GM23338 (cell line): ENCODE measurements at regions not wholly inside any gene's neighbourhood (a gene's known extent, or its start where the extent isn't known, plus 50 kb on each side); places are given as distances from the start of the nearest gene placed in this dataset.

ENCODE experiments used
- ATAC-seq: fragments of 200-7000 bp; cut with Tn5 transposase; 3 replicates; pipeline ENCODE4 v1.9.1; 2020
- DNase-seq: peaks from one replicate; pipeline ENCODE4 v3.0.0-alpha.2; 2015; ENCODE audit warnings: low spot score
- H2AFZ ChIP-seq: fragments of 200-600 bp; sonication (generic); 2 replicates; pipeline ENCODE4 v1.8.0; 2016; ENCODE audit warnings: antibody characterized with exemption, mild to moderate bottlenecking, moderate library complexity
- H3F3A ChIP-seq: fragments of 200-600 bp; sonication (generic); replicated peaks from 2 replicates; pipeline ENCODE4 v1.8.0; 2017; ENCODE audit warnings: antibody characterized with exemption, mixed run types, low read depth
- H3K27ac ChIP-seq: fragments of 200-600 bp; sonication (generic); 2 replicates; pipeline ENCODE4 v1.6.1; 2016; ENCODE audit warnings: low read depth
- H3K27me3 ChIP-seq: fragments of 200-600 bp; sonication (generic); 2 replicates; pipeline ENCODE4 v1.8.0; 2016; ENCODE audit warnings: mild to moderate bottlenecking, mixed run types, moderate library complexity; ENCODE audit not compliant: insufficient read depth
- H3K36me3 ChIP-seq: fragments of 200-600 bp; sonication (generic); 2 replicates; pipeline ENCODE4 v1.8.0; 2016; ENCODE audit warnings: mild to moderate bottlenecking; ENCODE audit not compliant: insufficient read depth
- H3K4me1 ChIP-seq: fragments of 200-600 bp; sonication (generic); 2 replicates; pipeline ENCODE4 v1.8.0; 2016; ENCODE audit warnings: mild to moderate bottlenecking, moderate library complexity; ENCODE audit not compliant: insufficient read depth
- H3K4me2 ChIP-seq: fragments of 200-600 bp; sonication (generic); 2 replicates; pipeline ENCODE4 v1.7.1; 2017; ENCODE audit warnings: mixed run types
- H3K4me3 ChIP-seq: fragments of 200-600 bp; sonication (generic); 2 replicates; pipeline ENCODE4 v1.6.1; 2016; ENCODE audit warnings: mixed run types
- H3K79me2 ChIP-seq: fragments of 200-600 bp; sonication (generic); replicated peaks from 2 replicates; pipeline ENCODE4 v1.8.0; 2017; ENCODE audit warnings: mild to moderate bottlenecking; ENCODE audit not compliant: insufficient read depth
- H3K9me2 ChIP-seq: fragments of 200-600 bp; sonication (generic); 2 replicates; pipeline ENCODE4 v1.8.0; 2017; ENCODE audit not compliant: insufficient read depth
- H4K20me1 ChIP-seq: fragments of 200-600 bp; sonication (generic); replicated peaks from 2 replicates; pipeline ENCODE4 v1.8.0; 2017; ENCODE audit warnings: mild to moderate bottlenecking; ENCODE audit not compliant: insufficient read depth
- H3K27ac Mint-ChIP-seq: 2 replicates; pipeline ENCODE4 v1.8.0; 2020; ENCODE audit warnings: inconsistent platforms, mild to moderate bottlenecking, moderate library complexity, mixed read lengths
- H3K27me3 Mint-ChIP-seq: 3 replicates; pipeline ENCODE4 v1.8.0; 2022; ENCODE audit warnings: low read depth, mild to moderate bottlenecking, moderate library complexity, mixed read lengths, inconsistent platforms; ENCODE audit not compliant: insufficient read depth, poor library complexity
- H3K36me3 Mint-ChIP-seq: 3 replicates; pipeline ENCODE4 v1.8.0; 2021; ENCODE audit warnings: low read depth, mild to moderate bottlenecking, inconsistent platforms, moderate library complexity, mixed read lengths
- H3K4me1 Mint-ChIP-seq: 3 replicates; pipeline ENCODE4 v1.8.0; 2020; ENCODE audit warnings: mild to moderate bottlenecking, inconsistent platforms, mixed read lengths
- H3K4me3 Mint-ChIP-seq: 3 replicates; pipeline ENCODE4 v1.8.0; 2021; ENCODE audit warnings: moderate library complexity, mild to moderate bottlenecking, inconsistent platforms, mixed read lengths
- H3K9me3 Mint-ChIP-seq: 3 replicates; pipeline ENCODE4 v1.8.0; 2020; ENCODE audit warnings: moderate library complexity, mild to moderate bottlenecking, inconsistent platforms, mixed read lengths
- EZH2 ChIP-seq: fragments of 200-600 bp; sonication (generic); IDR thresholded peaks from one replicate; pipeline ENCODE4 v1.8.0; 2017; ENCODE audit warnings: antibody characterized with exemption, mild to moderate bottlenecking, low read depth; ENCODE audit not compliant: unreplicated experiment
- EZH2phosphoT487 ChIP-seq: fragments of 200-600 bp; sonication (generic); IDR thresholded peaks from one replicate; pipeline ENCODE4 v1.8.1; 2018; ENCODE audit warnings: antibody characterized with exemption; ENCODE audit not compliant: unreplicated experiment
- JUNB ChIP-seq: IDR thresholded peaks from one replicate; pipeline ENCODE4 v1.6.1; 2016; ENCODE audit warnings: antibody characterized with exemption; ENCODE audit not compliant: unreplicated experiment
- NANOG ChIP-seq: IDR thresholded peaks from 2 replicates; pipeline ENCODE4 v1.6.1; 2016; ENCODE audit warnings: antibody characterized with exemption, borderline replicate concordance
- POLR2AphosphoS5 ChIP-seq: IDR thresholded peaks from 2 replicates; pipeline ENCODE4 v1.6.1; 2016; ENCODE audit warnings: antibody characterized with exemption, low read depth
- STAT1 ChIP-seq: IDR thresholded peaks from one replicate; pipeline ENCODE4 v1.6.1; 2016; ENCODE audit warnings: antibody characterized with exemption; ENCODE audit not compliant: unreplicated experiment
- ZNF114 ChIP-seq: fragments of 250-450 bp; sonication (Bioruptor Pico); IDR thresholded peaks from 2 replicates; pipeline ENCODE4 v1.5.0; 2020; ENCODE audit warnings: mild to moderate bottlenecking, moderate library complexity
- ZNF331 ChIP-seq: fragments of 250-450 bp; sonication (Bioruptor Pico); IDR thresholded peaks from 2 replicates; pipeline ENCODE4 v1.5.0; 2020; ENCODE audit warnings: low read depth, mild to moderate bottlenecking, moderate library complexity
- TF ChIP-seq, protein P1 (sequence below): IDR thresholded peaks from one replicate; pipeline ENCODE4 v1.6.1; 2018; ENCODE audit warnings: antibody characterized with exemption; ENCODE audit not compliant: unreplicated experiment
- TF ChIP-seq, protein P2 (sequence below): IDR thresholded peaks from 2 replicates; pipeline ENCODE4 v1.6.1; 2016; ENCODE audit warnings: antibody characterized with exemption
- TF ChIP-seq, protein P3 (sequence below), 2 experiments: fragments of 200-600 bp in 1 of 2; sonication (generic) in 1 of 2; conservative IDR thresholded peaks; 2 replicates each; pipeline versions ENCODE4 v1.5.1 to v1.6.1; 2016 to 2017; ENCODE audit warnings: antibody characterized with exemption in 2 of 2, low read depth in 2 of 2, mild to moderate bottlenecking in 2 of 2, moderate library complexity in 1 of 2
- TF ChIP-seq, protein P4 (sequence below): fragments of 250-450 bp; sonication (Bioruptor Pico); IDR thresholded peaks from 2 replicates; pipeline ENCODE4 v1.5.0; 2020; ENCODE audit warnings: mild to moderate bottlenecking, moderate library complexity

DNA sequence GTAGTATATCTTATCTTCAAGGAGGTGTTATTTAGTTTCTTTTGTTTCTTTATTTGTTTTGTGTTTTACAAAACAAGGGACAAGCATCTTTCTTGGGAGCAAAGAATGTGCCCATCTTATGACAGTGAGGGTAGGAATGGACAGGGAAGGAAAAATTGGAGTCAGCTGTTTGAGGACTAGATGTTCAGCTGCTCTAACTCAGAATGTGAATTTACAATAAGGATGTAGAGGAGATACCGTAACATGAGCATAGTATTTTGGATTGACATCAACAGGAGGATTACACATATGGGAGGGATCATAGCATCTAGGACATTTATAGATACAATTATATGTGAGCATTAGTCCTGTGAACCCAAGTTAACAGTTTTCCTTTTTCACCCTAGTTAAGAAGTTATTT, 89.0 kb upstream of the GK2 start:
- Mint-ChIP-seq H3K27me3 (peaks cover 2% of the 10 kb centered on the region), H3K36me3 (no peaks in the 10 kb centered on the region), H3K27ac (no peak overlapping the region), H3K9me3 (no peaks in the 10 kb centered on the region), H3K4me3 (no peak overlapping the region), H3K4me1 (peaks cover 4% of the 10 kb centered on the region; the same call in 2 of the 3 replicates)
- no peak overlapping the region for H3K4me3 ChIP-seq
- no peaks in the 10 kb centered on the region for H3F3A ChIP-seq
- TF ChIP-seq ZNF331 (CRISPR knock-in tag) = no peak
- TF ChIP-seq, protein P1, sequence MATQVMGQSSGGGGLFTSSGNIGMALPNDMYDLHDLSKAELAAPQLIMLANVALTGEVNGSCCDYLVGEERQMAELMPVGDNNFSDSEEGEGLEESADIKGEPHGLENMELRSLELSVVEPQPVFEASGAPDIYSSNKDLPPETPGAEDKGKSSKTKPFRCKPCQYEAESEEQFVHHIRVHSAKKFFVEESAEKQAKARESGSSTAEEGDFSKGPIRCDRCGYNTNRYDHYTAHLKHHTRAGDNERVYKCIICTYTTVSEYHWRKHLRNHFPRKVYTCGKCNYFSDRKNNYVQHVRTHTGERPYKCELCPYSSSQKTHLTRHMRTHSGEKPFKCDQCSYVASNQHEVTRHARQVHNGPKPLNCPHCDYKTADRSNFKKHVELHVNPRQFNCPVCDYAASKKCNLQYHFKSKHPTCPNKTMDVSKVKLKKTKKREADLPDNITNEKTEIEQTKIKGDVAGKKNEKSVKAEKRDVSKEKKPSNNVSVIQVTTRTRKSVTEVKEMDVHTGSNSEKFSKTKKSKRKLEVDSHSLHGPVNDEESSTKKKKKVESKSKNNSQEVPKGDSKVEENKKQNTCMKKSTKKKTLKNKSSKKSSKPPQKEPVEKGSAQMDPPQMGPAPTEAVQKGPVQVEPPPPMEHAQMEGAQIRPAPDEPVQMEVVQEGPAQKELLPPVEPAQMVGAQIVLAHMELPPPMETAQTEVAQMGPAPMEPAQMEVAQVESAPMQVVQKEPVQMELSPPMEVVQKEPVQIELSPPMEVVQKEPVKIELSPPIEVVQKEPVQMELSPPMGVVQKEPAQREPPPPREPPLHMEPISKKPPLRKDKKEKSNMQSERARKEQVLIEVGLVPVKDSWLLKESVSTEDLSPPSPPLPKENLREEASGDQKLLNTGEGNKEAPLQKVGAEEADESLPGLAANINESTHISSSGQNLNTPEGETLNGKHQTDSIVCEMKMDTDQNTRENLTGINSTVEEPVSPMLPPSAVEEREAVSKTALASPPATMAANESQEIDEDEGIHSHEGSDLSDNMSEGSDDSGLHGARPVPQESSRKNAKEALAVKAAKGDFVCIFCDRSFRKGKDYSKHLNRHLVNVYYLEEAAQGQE = no peak
- TF ChIP-seq, protein P2, sequence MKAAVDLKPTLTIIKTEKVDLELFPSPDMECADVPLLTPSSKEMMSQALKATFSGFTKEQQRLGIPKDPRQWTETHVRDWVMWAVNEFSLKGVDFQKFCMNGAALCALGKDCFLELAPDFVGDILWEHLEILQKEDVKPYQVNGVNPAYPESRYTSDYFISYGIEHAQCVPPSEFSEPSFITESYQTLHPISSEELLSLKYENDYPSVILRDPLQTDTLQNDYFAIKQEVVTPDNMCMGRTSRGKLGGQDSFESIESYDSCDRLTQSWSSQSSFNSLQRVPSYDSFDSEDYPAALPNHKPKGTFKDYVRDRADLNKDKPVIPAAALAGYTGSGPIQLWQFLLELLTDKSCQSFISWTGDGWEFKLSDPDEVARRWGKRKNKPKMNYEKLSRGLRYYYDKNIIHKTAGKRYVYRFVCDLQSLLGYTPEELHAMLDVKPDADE = no peak
- no peak for TF ChIP-seq JUNB
- TF ChIP-seq NANOG = no peak
- TF ChIP-seq EZH2phosphoT487 = no peak
- TF ChIP-seq STAT1 = no peak
- TF ChIP-seq, protein P3, sequence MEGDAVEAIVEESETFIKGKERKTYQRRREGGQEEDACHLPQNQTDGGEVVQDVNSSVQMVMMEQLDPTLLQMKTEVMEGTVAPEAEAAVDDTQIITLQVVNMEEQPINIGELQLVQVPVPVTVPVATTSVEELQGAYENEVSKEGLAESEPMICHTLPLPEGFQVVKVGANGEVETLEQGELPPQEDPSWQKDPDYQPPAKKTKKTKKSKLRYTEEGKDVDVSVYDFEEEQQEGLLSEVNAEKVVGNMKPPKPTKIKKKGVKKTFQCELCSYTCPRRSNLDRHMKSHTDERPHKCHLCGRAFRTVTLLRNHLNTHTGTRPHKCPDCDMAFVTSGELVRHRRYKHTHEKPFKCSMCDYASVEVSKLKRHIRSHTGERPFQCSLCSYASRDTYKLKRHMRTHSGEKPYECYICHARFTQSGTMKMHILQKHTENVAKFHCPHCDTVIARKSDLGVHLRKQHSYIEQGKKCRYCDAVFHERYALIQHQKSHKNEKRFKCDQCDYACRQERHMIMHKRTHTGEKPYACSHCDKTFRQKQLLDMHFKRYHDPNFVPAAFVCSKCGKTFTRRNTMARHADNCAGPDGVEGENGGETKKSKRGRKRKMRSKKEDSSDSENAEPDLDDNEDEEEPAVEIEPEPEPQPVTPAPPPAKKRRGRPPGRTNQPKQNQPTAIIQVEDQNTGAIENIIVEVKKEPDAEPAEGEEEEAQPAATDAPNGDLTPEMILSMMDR (conservative IDR thresholded peaks at IDR 0.05; ENCODE audit: low read depth in 2 of 2) = no peak
- TF ChIP-seq EZH2 = no peak
- TF ChIP-seq ZNF114 (CRISPR knock-in tag) = no peak
- no peak for TF ChIP-seq POLR2AphosphoS5
- TF ChIP-seq, protein P4, sequence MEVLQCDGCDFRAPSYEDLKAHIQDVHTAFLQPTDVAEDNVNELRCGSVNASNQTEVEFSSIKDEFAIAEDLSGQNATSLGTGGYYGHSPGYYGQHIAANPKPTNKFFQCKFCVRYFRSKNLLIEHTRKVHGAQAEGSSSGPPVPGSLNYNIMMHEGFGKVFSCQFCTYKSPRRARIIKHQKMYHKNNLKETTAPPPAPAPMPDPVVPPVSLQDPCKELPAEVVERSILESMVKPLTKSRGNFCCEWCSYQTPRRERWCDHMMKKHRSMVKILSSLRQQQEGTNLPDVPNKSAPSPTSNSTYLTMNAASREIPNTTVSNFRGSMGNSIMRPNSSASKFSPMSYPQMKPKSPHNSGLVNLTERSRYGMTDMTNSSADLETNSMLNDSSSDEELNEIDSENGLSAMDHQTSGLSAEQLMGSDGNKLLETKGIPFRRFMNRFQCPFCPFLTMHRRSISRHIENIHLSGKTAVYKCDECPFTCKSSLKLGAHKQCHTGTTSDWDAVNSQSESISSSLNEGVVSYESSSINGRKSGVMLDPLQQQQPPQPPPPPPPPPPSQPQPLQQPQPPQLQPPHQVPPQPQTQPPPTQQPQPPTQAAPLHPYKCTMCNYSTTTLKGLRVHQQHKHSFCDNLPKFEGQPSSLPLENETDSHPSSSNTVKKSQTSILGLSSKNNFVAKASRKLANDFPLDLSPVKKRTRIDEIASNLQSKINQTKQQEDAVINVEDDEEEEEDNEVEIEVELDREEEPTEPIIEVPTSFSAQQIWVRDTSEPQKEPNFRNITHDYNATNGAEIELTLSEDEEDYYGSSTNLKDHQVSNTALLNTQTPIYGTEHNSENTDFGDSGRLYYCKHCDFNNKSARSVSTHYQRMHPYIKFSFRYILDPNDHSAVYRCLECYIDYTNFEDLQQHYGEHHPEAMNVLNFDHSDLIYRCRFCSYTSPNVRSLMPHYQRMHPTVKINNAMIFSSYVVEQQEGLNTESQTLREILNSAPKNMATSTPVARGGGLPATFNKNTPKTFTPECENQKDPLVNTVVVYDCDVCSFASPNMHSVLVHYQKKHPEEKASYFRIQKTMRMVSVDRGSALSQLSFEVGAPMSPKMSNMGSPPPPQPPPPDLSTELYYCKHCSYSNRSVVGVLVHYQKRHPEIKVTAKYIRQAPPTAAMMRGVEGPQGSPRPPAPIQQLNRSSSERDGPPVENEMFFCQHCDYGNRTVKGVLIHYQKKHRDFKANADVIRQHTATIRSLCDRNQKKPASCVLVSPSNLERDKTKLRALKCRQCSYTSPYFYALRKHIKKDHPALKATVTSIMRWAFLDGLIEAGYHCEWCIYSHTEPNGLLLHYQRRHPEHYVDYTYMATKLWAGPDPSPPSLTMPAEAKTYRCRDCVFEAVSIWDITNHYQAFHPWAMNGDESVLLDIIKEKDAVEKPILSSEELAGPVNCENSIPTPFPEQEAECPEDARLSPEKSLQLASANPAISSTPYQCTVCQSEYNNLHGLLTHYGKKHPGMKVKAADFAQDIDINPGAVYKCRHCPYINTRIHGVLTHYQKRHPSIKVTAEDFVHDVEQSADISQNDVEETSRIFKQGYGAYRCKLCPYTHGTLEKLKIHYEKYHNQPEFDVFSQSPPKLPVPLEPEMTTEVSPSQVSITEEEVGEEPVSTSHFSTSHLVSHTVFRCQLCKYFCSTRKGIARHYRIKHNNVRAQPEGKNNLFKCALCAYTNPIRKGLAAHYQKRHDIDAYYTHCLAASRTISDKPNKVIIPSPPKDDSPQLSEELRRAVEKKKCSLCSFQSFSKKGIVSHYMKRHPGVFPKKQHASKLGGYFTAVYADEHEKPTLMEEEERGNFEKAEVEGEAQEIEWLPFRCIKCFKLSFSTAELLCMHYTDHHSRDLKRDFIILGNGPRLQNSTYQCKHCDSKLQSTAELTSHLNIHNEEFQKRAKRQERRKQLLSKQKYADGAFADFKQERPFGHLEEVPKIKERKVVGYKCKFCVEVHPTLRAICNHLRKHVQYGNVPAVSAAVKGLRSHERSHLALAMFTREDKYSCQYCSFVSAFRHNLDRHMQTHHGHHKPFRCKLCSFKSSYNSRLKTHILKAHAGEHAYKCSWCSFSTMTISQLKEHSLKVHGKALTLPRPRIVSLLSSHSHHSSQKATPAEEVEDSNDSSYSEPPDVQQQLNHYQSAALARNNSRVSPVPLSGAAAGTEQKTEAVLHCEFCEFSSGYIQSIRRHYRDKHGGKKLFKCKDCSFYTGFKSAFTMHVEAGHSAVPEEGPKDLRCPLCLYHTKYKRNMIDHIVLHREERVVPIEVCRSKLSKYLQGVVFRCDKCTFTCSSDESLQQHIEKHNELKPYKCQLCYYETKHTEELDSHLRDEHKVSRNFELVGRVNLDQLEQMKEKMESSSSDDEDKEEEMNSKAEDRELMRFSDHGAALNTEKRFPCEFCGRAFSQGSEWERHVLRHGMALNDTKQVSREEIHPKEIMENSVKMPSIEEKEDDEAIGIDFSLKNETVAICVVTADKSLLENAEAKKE (CRISPR knock-in tag) = no peak
- 0 out of 2 replicates have a peak, but pooled peaks cover 1% of the 10 kb centered on the region for H3K9me2 ChIP-seq
- H2AFZ ChIP-seq = no peak overlapping the region
- H3K36me3 ChIP-seq = no peaks in the 10 kb centered on the region
- H3K27me3 ChIP-seq = no peaks in the 10 kb centered on the region
- H3K27ac ChIP-seq = no peak overlapping the region
- H4K20me1 ChIP-seq = no peaks in the 10 kb centered on the region
- H3K79me2 ChIP-seq = no peaks in the 10 kb centered on the region
- DNase-seq = no peak
- no peak overlapping the region for H3K4me2 ChIP-seq
- ATAC-seq = no peak
- peaks cover 6% of the 10 kb centered on the region; the same call in 1 of the 2 replicates for H3K4me1 ChIP-seq
